Mucosa of descending colon (tissue), 3 donors: ENCODE measurements at regions not wholly inside any gene's neighbourhood (a gene's known extent, or its start where the extent isn't known, plus 50 kb on each side); places are given as distances from the start of the nearest gene placed in this dataset.
A peak's percentile ranks its signal among the peaks of the same experiment; 100 is the strongest.

Source experiments
- ATAC-seq: fragments of 200-7000 bp; cut with Tn5 transposase; one replicate; pipeline ENCODE4 v1.9.1; 2020; ENCODE audit warnings: mild to moderate bottlenecking, moderate library complexity
- DNase-seq, 3 donors: peaks; one replicate each; pipeline ENCODE4 v3.0.0-alpha.2; 2020
- H3K36me3 ChIP-seq: fragments of 200-600 bp; one replicate; pipeline ENCODE4 v1.8.0; 2021; ENCODE audit warnings: low read depth, mild to moderate bottlenecking
- H3K4me1 ChIP-seq: fragments of 200-600 bp; one replicate; pipeline ENCODE4 v1.8.0; 2021; ENCODE audit warnings: low read depth, mild to moderate bottlenecking
- H3K4me3 ChIP-seq: fragments of 200-600 bp; one replicate; pipeline ENCODE4 v1.8.0; 2021; ENCODE audit warnings: mild to moderate bottlenecking
- H3K9me3 ChIP-seq: fragments of 200-600 bp; one replicate; pipeline ENCODE4 v1.8.0; 2021; ENCODE audit warnings: mild to moderate bottlenecking
- CTCF ChIP-seq: fragments of 200-600 bp; IDR thresholded peaks from one replicate; pipeline ENCODE4 v1.8.0; 2022; ENCODE audit warnings: antibody characterized with exemption, mild to moderate bottlenecking
- intact Hi-C, 2 donors: fragments of 100-400 bp; cut with DNase I in 1 of 2; cut with micrococcal nuclease in 1 of 2; formaldehyde crosslinking; loops; one replicate each; pipeline versions ENCODE4 v1.11.0 to v1.11.1; 2022; cut with DNase I, micrococcal nuclease
- donor health status: DM: no; HTN: no; CAD: no; lungs with moderate emphysema.
- donor health status: DM: no; HTN: no; CAD: no.
- donor health status: DM: no; HTN: yes; CAD: no.

- ATAC-seq = no peak
- Histone ChIP-seq H3K9me3 (peaks cover 6% of the 10 kb centered on the region), H3K36me3 (no peaks in the 10 kb centered on the region), H3K4me1 (no peaks in the 10 kb centered on the region), H3K4me3 (no peak overlapping the region)
- no peak for DNase-seq
- intact Hi-C loops = no loop called here
- TF ChIP-seq CTCF = no peak
Observed at GRCh38 chr17:21532763-21533385, 156.7 kb downstream of the KCNJ12 start.

GRCh38 chr17:21535686-21536375, 156.5 kb upstream of the KCNJ18 start:
- peaks cover 6% of the 10 kb centered on the region for H3K9me3 ChIP-seq
- DNase-seq (no peak), ATAC-seq (peak; percentile 62)
- H3K36me3 ChIP-seq = no peaks in the 10 kb centered on the region
- no peak overlapping the region for H3K4me3 ChIP-seq
- intact Hi-C loops = no loop called here
- TF ChIP-seq CTCF = no peak
- no peaks in the 10 kb centered on the region for H3K4me1 ChIP-seq

GRCh38 chr17:21537302-21537701, 155.0 kb upstream of the KCNJ18 start:
- no peak for TF ChIP-seq CTCF
- Histone ChIP-seq H3K4me3 (no peak overlapping the region), H3K36me3 (no peaks in the 10 kb centered on the region), H3K4me1 (peaks cover 1% of the 10 kb centered on the region), H3K9me3 (peaks cover 6% of the 10 kb centered on the region)
- ATAC-seq (no peak), DNase-seq (no peak)
- intact Hi-C loops = no loop called here

GRCh38 chr17:21538615-21539014, 153.7 kb upstream of the KCNJ18 start:
- TF ChIP-seq CTCF = no peak
- ATAC-seq (no peak), DNase-seq (no peak)
- Histone ChIP-seq H3K4me1 (peaks cover 5% of the 10 kb centered on the region), H3K36me3 (no peaks in the 10 kb centered on the region), H3K4me3 (no peak overlapping the region), H3K9me3 (peaks cover 6% of the 10 kb centered on the region)
- intact Hi-C loops = no loop called here

- intact Hi-C loops = no loop called here
- H3K9me3 ChIP-seq = peaks cover 6% of the 10 kb centered on the region
- ATAC-seq = peak; percentile 77
- H3K4me1 ChIP-seq = peaks cover 5% of the 10 kb centered on the region
- H3K4me3 ChIP-seq = no peak overlapping the region
- no peaks in the 10 kb centered on the region for H3K36me3 ChIP-seq
- no peak for TF ChIP-seq CTCF
- DNase-seq = no peak
Observed at GRCh38 chr17:21539146-21539545, 153.2 kb upstream of the KCNJ18 start.
